Endodermal cell (in vitro differentiated cells): ENCODE measurements at regions not wholly inside any gene's neighbourhood (a gene's known extent, or its start where the extent isn't known, plus 50 kb on each side); places are given as distances from the start of the nearest gene placed in this dataset.
A peak's percentile ranks its signal among the peaks of the same experiment; 100 is the strongest.

Source experiments
- DNase-seq: peaks from one replicate; pipeline ENCODE4 v3.0.0-alpha.2; 2017
- H3K27ac ChIP-seq: 2 replicates; pipeline ENCODE4 v1.5.1; 2013; ENCODE audit warnings: mild to moderate bottlenecking, low read depth, low read length, moderate library complexity
- H3K27me3 ChIP-seq: 2 replicates; pipeline ENCODE4 v1.6.1; 2013; ENCODE audit warnings: mild to moderate bottlenecking, low read length, moderate library complexity; ENCODE audit not compliant: insufficient read depth, control insufficient read depth, poor library complexity, severe bottlenecking
- H3K36me3 ChIP-seq: 2 replicates; pipeline ENCODE4 v1.7.0; 2013; ENCODE audit warnings: mild to moderate bottlenecking, low read length, moderate library complexity; ENCODE audit not compliant: control insufficient read depth, insufficient read depth
- H3K4me1 ChIP-seq: one replicate; pipeline ENCODE4 v1.7.0; 2013; ENCODE audit warnings: low read length; ENCODE audit not compliant: control insufficient read depth, insufficient read depth
- H3K4me3 ChIP-seq: 2 replicates; pipeline ENCODE4 v1.5.1; 2013; ENCODE audit warnings: mild to moderate bottlenecking, low read length, moderate library complexity
- H3K9ac ChIP-seq: 2 replicates; pipeline ENCODE4 v1.6.1; 2013; ENCODE audit warnings: mild to moderate bottlenecking, low read length, moderate library complexity; ENCODE audit not compliant: poor library complexity, severe bottlenecking; ENCODE audit errors: extremely low read depth
- H3K9me3 ChIP-seq: 2 replicates; pipeline ENCODE4 v1.6.1; 2013; ENCODE audit warnings: mild to moderate bottlenecking, low read length, moderate library complexity; ENCODE audit not compliant: control insufficient read depth
- H3K27ac Mint-ChIP-seq: 2 replicates; pipeline ENCODE4 v1.8.0; 2020; ENCODE audit warnings: mixed read lengths
- H3K27me3 Mint-ChIP-seq: 2 replicates; pipeline ENCODE4 v1.8.0; 2021; ENCODE audit warnings: mild to moderate bottlenecking, mixed read lengths; ENCODE audit not compliant: insufficient read depth
- H3K36me3 Mint-ChIP-seq: 2 replicates; pipeline ENCODE4 v1.8.0; 2020; ENCODE audit warnings: low read depth, mixed read lengths
- H3K4me1 Mint-ChIP-seq: 2 replicates; pipeline ENCODE4 v1.8.0; 2020; ENCODE audit warnings: mixed read lengths
- H3K4me3 Mint-ChIP-seq: 2 replicates; pipeline ENCODE4 v1.8.0; 2020; ENCODE audit warnings: mild to moderate bottlenecking, moderate library complexity, mixed read lengths
- H3K9me3 Mint-ChIP-seq: 2 replicates; pipeline ENCODE4 v1.8.0; 2020; ENCODE audit warnings: mild to moderate bottlenecking, mixed read lengths
- WGBS, 2 experiments: methylation state at CpG; one replicate each; pipeline versions ENCODE4 v1.1.5 to v1.1.7; 2013; ENCODE audit warnings: missing lambda C conversion rate in 2 of 2, mixed read lengths in 1 of 2; ENCODE audit not compliant: insufficient coverage in 1 of 2, insufficient read length in 1 of 2; 5-methylcytosine and 5-hydroxymethylcytosine counted together
- TF ChIP-seq, protein P1 (sequence below): fragments of 200-600 bp; sonication (generic); conservative IDR thresholded peaks from 2 replicates; pipeline ENCODE4 v1.5.0; 2021; ENCODE audit warnings: antibody characterized with exemption, mild to moderate bottlenecking

DNA sequence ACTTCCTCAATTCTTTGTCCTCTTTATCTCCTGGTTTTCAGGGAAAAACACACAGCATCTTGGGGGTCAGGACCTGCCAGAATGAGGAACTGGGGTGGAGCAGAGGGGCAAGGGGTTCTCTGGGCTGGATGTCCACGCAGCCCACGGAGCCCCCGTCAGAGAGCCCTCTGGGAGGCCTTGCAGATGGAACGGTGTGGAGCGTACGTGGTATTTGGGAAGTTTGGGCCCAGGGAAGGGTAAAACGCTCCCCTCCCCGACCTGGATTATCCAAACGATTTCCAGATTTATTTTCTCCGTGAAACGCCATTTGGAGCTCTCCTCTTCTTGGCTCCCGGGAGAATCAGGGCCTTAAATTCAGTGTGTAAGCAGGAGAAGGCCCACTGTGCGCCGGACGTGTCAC lies 51.7 kb upstream of the ZNF536 start:
- Mint-ChIP-seq H3K9me3 (no peaks in the 10 kb centered on the region), H3K27me3 (no peaks in the 10 kb centered on the region), H3K4me3 (no peak overlapping the region), H3K4me1 (no peaks in the 10 kb centered on the region), H3K36me3 (no peaks in the 10 kb centered on the region), H3K27ac (no peak overlapping the region)
- TF ChIP-seq, protein P1, sequence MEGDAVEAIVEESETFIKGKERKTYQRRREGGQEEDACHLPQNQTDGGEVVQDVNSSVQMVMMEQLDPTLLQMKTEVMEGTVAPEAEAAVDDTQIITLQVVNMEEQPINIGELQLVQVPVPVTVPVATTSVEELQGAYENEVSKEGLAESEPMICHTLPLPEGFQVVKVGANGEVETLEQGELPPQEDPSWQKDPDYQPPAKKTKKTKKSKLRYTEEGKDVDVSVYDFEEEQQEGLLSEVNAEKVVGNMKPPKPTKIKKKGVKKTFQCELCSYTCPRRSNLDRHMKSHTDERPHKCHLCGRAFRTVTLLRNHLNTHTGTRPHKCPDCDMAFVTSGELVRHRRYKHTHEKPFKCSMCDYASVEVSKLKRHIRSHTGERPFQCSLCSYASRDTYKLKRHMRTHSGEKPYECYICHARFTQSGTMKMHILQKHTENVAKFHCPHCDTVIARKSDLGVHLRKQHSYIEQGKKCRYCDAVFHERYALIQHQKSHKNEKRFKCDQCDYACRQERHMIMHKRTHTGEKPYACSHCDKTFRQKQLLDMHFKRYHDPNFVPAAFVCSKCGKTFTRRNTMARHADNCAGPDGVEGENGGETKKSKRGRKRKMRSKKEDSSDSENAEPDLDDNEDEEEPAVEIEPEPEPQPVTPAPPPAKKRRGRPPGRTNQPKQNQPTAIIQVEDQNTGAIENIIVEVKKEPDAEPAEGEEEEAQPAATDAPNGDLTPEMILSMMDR: no peak
- peak; percentile 10 for DNase-seq
- Histone ChIP-seq H3K27me3 (no peaks in the 10 kb centered on the region), H3K27ac (no peak overlapping the region), H3K4me3 (no peak overlapping the region), H3K36me3 (no peaks in the 10 kb centered on the region), H3K9ac (no peak overlapping the region), H3K9me3 (no peaks in the 10 kb centered on the region), H3K4me1 (no peaks in the 10 kb centered on the region)
- 89 to 91% methylated on average over 10 to 15 of the region's 15 CpGs for WGBS, 2 experiments

DNA sequence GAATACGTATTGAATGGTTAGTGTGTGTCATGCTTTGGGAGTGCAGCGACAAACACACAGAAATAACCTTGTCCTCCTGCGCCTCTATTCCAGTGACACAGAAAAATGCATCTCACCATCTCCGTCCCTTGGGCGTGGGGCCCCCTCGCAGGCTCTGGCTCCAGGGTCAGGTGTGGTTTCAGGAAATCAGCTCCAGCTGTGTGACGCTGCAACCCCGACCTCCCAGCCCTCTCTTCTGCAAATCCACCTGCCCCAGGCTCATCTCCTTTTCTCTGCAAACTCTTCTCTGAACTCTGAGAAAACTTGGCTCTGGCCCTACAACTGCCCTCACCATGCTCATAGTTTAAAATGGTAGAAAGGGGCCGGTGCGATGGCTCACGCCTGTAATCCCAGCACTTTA lies 51.3 kb upstream of the ZNF536 start:
- Histone ChIP-seq H3K4me3 (no peak overlapping the region), H3K4me1 (no peaks in the 10 kb centered on the region), H3K9ac (no peak overlapping the region), H3K36me3 (no peaks in the 10 kb centered on the region), H3K27ac (no peak overlapping the region), H3K9me3 (no peaks in the 10 kb centered on the region), H3K27me3 (no peaks in the 10 kb centered on the region)
- Mint-ChIP-seq H3K9me3 (no peaks in the 10 kb centered on the region), H3K4me1 (no peaks in the 10 kb centered on the region), H3K36me3 (no peaks in the 10 kb centered on the region), H3K27ac (no peak overlapping the region), H3K4me3 (no peak overlapping the region), H3K27me3 (no peaks in the 10 kb centered on the region)
- TF ChIP-seq, protein P1: no peak
- DNase-seq: no peak
- 87 to 91% methylated on average over 6 to 11 of the region's 11 CpGs for WGBS, 2 experiments
